ENCODE measurements at regions not wholly inside any gene's neighbourhood (a gene's known extent, or its start where the extent isn't known, plus 50 kb on each side); places are given as distances from the start of the nearest gene placed in this dataset.

GRCh38 chr12:58978717-58979116 lies 58.4 kb upstream of the LRIG3 start:
- TF ChIP-seq POLR2AphosphoS5 (IDR thresholded peaks at IDR 0.05; ENCODE audit: low read depth, low read length) (no peak), TAF1 (IDR thresholded peaks at IDR 0.05; ENCODE audit: low read depth, low read length) (no peak), SPI1 (IDR thresholded peaks at IDR 0.05; ENCODE audit: low read depth, low read length) (no peak), POLR2A (IDR thresholded peaks at IDR 0.05; ENCODE audit: low read depth, low read length) (no peak), POU2F2 (IDR thresholded peaks at IDR 0.05; ENCODE audit: low read depth, low read length) (no peak), PAX5 (IDR thresholded peaks at IDR 0.05; ENCODE audit: insufficient read depth, low read length, severe bottlenecking) (no peak)
